ENCODE measurements at regions not wholly inside any gene's neighbourhood (a gene's known extent, or its start where the extent isn't known, plus 50 kb on each side); places are given as distances from the start of the nearest gene placed in this dataset.

DNA sequence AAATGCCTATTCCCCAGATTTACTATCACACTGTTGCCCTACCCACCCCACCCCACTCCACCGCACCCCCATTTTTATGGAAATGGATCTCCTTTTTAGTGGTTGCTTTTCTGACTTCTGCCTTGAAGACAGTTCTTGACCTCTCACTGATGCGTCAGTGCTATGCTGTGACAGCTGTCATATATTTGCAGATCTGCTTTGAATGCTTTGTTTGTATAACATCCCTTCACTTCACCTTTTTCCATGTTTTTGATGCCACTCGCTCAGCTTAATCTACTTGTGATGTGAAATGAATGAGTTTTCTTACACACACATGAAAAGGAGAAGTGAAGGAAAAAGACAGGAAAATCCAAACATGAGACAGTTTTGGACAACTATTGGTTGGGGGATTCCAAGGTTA, 731.0 kb downstream of the SLITRK6 start:
- DNase-seq: no peak

DNA sequence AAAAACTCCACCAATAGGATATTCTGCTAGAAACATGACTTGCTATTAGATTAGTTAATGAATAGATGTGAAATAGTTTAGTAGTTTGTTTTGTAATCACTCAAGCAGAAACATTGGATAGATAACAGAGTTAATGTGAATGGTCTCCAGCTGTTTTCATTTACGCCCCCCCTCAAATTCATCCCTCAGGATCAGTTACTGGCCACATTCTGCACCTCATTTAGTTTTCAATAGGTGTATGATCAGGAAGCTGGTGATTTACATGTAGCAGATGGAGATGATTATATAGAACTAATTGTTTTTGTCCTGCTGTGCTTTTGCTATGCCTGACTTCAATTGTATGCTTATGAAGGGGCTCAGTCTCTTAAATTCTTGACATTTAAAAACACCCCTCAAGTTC, 759.0 kb downstream of the SLITRK6 start:
- DNase-seq: no peak

DNA sequence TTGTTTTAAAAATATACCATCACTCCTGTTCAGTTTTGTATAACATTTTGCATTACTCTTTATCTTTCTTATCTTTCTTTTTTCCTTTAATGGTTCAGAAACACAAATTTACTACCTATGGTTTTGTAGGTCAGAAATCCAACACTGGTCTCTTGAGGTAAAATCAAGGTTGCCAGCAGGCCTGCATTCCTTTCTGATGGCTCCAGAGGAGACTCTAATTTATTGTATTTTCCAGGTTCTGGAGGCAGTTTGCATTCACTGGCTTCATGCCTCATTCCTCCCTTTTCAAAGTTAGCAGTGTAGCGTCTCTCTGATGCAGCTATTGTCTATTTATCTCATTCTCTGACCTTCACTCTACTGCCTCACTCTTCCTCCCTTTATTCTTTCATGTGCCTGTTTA, 767.4 kb downstream of the SLITRK6 start:
- DNase-seq: no peak

DNA sequence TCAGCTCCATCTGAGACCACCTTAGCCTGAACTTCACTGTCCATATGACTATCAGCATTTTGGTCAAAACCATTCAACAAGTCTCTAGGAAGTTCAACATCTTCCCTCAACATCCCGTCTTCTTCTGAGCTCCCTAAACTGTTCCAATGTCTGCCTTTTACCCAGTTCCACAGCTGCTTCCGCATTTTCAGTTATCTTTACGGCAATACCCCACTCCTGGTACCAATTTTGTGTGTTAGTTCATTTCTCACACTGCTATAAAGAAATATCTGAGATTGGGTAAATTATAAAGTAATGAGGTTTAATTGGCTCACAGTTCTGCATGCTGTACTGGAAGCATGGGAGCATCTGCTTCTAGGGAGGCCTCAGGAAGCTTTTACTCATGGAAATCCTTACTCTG, 771.2 kb downstream of the SLITRK6 start:
- DNase-seq: no peak

DNA sequence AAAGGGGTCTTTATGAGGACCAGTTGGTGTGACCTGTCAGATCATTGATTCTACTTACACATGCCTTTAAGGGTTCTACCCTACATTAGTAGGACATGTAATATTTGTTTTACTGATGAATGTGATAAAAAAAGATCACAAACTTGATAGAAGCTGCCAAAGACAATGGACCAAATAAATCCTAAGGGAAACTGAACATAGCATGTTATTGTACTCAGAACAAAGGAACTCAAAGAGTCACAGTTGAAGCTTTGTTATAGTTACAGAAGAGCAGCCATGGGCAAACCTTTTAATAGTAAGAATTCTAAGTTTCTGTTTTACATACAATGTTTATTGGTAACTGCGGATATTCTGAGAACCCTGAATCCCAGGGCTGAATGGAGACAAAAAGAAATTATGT, 780.1 kb downstream of the SLITRK6 start:
- no peak for DNase-seq

DNA sequence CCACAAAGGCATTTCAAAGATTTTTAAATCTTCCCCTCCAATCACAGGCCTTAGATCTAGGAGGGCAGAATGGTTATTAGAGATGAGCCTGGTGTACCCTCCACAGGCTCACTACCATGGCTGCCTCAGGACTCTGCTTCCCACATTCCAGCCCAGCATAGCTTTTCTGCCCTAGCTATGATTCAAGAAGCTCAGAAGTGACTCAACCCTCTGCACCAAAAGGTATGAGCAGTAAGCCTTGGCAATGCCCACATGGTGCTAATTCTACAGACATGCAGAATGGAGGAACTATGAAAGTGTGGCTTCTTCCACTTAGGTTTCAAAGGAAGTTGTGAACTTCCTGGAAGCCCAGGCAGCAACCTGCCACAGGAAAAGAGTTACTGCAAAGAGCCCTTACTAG, 786.2 kb downstream of the SLITRK6 start:
- no peak for DNase-seq

DNA sequence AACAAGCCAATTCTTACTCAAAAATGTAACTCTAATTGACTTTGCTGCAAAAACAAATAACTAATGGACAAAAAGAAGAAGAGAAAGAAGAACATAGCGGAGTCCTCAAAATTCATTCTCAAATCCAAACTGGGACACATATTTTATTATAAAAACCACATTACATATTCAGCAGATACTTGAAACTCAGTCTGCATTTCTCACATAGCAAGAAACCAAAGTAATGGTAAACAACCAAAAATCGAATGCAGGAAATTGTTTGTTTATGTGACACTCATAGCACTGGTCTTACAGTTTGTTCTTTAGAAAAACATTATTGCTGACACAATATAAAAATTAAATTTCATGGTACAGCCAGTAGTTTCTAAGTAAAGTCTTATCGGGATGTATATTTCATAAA, 789.8 kb downstream of the SLITRK6 start:
- no peak for DNase-seq

DNA sequence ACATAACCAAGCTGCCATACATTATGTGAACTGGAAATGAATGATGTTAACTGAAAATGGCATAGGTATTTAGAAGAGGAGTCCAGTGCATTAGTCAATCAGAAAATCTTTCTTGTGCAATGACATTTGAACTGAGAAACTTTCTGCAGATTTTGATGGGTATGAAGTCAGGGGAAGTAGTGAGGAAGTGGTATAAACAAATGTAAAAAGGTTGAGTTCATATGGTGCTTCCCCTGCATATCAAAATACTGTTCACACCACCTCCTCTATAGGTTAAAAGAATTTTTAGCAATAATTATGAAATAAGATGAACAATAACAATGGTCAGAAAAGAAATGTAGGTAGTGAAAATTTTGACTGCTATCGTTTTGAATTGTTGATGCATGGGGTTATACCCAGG, 800.0 kb downstream of the SLITRK6 start:
- no peak for DNase-seq

DNA sequence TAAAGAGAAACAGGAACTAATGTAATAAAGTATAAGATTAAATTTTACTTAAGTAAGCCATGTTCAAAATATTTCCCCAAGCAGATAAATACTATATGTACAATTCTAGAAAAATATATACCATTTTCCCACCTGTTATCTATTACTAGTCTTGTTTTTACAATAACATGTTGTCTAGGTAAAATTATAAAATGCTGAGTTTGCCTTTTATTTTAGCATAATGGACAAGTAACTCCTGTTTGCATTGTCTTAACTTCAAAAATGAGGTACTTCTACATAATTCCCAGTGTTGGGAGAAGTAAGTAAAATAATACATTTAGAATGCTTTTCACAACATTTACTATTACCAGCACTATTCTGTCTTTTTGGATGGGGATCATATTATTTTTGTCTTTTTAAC, 800.5 kb downstream of the SLITRK6 start:
- no peak for DNase-seq

DNA sequence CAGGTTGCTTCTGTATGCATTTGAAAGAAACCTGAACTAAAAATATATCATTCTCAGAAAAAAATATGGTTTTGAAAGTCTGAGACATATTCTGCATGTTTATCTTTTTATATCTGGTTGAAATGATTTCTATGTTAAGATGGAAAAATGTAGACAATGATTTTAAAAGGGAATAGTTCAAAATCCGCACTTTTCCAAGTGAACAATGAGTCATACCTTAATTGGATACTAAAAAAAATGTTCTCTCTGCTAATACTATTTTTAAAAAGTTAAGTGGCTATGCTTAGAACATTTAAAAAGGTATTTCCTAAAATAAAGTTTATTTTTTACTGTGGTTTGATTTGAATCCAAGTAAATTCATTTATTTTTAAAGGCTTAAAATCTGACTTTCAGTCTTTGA, 801.4 kb downstream of the SLITRK6 start:
- DNase-seq: no peak

DNA sequence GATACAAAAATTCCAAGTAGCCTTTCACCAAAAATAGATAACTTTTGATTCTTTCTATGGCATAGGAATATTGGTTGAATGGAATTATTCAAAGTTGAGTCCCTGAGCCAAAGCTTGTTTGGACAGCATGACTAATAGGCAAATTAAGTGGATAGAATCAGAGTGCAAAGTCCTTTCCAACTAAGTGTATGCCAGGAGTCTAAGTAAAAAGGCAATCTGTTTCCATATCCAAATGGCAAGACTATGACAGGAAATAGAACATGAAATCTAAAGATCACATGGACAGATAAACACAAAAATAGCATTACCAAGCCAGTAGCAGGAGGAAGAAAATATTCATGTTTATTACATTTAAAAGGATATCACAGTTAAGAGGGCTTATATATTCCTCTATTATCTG, 804.6 kb downstream of the SLITRK6 start:
- no peak for DNase-seq

DNA sequence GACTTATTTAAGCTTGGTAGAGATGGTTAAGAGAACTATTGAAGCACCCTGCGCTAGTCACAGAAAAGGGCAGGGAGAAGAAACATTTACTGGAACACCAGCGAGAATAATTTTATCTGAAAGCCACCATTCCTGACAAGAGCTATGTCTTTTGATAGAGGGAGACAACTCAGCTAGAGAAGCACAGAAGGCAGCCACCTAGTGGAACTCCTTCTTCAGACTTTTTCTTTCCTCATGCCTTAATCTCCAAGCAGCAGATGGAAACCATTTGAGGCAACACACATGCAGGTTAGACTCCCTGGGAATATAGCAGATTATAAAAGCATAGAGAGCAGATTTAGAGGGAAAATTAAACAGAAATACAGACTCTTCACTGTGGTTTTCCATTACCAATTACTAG, 813.4 kb downstream of the SLITRK6 start:
- no peak for DNase-seq

DNA sequence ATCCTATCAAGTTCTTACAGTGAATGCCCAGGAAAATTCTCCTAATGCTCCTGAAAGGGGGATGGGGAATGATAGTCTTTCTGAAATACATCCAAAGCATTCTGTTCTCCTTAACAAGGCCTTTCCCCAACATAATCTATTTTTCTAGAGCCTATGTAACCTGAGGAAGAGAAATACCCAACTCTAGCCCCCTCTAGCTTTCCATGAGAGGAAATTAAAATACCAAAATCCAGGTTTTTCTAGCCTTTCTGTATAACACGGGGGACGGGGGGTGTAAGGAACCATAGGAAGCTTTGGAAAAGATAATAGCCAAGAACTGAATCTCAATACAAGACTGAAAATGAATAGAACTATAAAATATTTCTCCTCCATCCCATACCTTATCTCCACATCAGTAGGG, 815.9 kb downstream of the SLITRK6 start:
- no peak for DNase-seq

DNA sequence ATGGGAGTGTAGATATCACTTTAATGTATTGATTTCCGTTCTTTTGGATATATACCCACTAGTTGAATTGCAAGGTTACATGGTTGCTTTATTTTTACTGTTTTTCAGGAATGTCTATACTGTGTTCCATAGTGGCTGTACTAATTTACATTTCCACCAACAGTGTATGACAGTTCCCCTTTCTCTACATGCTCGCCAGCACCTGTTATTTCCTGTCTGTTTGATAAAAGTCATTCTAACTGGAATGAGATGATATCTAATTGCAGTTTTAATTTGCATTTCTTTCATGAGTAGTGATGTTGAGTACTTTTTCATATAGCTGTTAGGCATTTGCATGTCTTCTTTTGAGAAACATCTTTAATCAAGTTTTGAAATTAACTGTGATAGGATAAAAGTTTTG, 818.6 kb downstream of the SLITRK6 start:
- no peak for DNase-seq

DNA sequence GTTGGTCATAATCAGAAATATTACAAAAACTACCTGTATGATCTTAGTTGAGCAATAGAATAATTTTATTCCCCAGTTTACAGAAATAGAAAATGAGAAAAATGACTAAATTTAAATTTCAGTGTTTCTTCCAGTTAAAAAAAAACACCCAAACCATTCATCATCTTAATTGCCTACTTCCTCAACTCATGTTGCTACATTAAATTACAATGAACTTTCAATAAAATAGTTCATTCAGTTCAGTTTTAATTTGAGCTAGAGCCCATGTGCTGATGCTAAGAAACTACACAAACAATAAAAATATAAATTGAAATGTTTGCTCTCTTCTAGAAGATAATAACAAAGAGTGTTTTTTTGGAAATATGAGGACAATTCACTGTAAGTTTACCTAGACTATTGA, 820.4 kb downstream of the SLITRK6 start:
- no peak for DNase-seq

DNA sequence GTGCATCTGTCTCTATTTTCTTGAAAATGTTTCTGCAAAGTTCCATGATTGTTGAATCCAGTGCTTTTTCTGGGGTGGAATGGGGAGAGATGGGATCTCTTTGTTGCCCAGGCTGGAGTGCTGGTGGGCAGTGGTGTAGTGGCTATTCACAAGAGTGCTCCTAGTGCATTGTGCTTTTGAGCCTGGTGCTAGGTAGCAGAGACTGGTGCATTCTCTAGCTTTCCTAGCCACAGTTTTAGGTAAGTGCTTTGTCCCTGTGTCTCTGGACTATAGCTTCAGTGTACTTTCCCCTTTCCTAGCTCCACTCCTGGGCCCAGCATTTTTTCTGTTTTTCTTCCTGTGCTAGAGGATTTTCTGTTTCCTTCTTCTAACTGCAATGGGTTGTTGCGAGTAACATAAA, 825.6 kb downstream of the SLITRK6 start:
- no peak for DNase-seq

DNA sequence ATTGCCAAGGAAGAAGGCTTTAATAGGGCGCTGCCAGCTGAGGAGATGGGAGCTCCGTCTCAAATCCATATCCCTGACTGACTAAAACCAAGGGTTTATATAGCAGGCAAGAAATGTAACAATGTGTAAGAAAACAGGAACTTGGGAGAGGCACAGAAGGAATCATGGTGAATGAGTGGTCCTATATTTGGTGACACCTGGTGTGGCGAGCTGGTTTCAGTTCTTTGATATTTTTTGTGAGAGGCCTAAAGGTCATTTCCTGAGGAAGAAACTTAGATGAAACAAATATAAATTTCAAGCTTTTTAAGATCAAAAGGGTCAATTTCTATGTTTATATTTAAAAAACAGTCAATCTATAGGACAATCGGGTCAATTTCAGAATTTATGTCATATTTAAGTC, 826.3 kb downstream of the SLITRK6 start:
- DNase-seq: no peak

DNA sequence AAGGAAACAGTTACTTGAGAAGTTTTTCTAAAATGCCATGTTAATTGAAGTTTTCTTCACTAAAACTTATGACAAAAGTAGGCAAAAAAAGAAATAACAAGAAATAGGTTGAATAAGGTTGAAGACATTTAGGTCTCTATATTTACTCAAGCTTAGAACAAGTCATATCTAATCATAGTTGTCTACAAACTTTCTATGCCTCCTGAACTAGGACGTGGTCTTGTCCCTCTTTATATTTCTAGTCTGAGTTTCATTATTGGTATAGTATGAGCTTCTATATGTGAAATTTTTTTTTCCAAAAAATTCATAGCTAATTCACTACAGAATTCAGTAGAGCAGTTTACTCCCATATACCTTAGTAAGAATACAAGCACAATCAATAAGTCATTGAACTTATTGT, 836.4 kb downstream of the SLITRK6 start:
- DNase-seq: no peak

DNA sequence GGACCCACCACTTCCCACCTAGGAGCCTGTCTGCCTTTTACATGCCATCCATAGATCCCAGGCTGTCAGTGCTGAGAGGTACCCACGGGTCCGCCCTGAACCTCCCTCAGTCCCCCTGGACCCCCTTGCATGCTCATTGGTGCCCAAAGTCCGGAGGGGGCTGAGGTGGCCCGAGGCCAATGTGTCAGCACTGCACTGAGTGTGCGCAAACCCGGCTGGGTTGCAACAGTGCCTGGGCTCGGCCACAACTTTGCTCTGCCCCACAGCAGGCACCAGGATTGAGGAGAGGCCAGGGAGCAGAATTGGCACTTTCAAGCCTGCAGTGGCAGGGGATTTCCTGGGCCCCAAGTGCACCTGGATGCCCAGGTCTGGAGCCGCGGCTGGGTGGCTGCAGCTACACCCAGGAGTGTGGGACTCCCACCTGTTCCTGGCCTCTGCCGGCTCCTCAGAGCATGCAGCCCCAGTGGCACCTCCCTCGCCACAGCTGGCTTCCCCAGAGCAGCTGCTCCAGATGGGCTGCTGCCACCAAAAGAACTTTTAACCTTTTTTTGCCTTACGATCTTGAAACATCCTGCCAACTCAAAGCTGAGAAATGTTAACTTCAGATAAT, 837.0 kb downstream of the SLITRK6 start:
- no peak for DNase-seq

DNA sequence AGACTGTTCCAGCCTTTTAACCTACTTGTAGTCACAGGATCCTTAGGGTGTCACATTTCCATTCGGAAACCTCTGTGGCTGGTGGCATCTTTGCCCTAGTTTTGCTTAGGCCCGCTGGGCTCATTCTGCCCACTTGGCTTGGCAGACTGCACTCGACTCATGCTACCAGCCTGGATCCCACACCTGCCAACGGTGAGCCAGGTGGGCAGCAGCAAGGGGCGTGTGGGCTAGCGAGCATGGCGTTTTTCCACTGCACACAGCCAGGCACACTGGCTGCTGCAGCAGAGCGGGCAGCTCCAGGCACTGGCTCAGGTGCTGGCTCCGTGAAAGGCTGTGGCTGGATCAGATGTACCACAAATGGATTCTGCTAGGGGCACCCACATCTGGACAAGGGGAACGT, 838.2 kb downstream of the SLITRK6 start:
- no peak for DNase-seq

DNA sequence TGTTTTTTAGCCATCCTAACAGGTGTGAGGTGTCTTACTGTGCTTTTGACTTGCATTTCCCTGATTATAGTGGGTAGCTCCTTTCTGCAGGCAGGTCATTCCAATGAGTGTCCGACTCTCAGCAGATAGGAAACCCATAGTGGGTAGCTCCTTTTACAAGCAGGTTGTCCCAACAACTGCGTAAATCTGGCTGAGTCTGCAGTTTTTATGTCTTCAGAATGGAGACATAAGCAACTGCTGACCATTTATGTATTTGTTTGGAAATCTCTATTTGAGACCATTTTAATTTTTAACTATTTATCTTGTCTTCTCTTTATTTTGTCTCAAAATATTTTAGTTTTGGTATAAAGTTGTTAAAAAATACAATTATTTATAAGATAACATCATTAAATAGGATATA, 839.4 kb downstream of the SLITRK6 start:
- no peak for DNase-seq

DNA sequence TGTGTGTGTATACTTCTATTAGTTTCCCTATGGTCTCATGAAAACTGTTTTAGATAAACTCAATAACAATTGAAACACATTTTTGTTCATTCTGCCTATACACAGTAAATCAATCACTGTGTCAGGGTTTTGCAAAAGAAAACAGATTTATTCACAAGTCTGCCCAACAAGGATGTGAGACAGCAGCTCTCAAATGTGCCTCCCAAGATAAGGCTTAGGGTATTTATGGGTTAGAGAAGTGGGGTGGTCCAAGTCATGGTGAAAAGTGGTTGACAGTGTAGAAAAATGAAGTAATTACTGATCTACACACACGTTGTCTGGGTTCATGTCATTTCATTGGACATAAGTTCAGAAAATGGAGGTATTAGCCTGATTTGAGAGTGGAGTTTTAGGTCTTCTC, 844.6 kb downstream of the SLITRK6 start:
- DNase-seq: no peak

DNA sequence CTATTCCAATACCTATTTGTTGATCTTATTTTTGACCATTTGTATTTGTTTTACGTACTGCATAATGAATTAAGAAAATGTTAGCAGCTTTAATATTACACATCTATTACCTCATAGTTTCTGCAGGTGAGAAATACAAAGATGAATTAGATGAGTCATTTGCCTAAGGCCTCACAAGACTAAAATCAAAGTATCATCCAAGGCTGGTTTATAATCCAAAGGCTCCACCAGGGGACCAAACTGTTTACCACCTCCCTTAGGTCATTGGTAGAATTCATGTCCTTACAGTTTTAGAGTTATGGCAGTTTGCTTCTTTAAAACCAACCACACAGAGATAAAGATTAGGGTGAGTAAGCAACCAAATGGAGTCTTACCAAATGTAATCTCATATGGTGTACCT, 848.1 kb downstream of the SLITRK6 start:
- no peak for DNase-seq

DNA sequence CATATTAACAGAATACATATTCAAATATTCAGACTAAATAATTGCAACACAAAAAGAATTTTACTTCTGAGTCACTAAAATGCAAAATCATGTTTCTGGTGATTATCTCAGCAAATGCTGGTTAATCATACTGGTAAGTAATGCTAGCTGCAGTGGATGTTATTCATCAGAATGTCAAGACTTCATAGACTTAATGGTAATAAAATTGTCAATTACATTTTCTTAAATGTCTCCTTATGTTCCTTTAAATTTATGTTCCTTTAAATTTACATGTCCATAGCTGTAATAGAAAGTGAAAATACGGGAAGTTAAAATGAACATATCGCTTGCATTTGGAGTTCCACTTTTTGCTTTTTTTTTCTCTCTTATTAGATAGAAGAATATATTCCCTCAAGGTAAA, 853.0 kb downstream of the SLITRK6 start:
- no peak for DNase-seq

DNA sequence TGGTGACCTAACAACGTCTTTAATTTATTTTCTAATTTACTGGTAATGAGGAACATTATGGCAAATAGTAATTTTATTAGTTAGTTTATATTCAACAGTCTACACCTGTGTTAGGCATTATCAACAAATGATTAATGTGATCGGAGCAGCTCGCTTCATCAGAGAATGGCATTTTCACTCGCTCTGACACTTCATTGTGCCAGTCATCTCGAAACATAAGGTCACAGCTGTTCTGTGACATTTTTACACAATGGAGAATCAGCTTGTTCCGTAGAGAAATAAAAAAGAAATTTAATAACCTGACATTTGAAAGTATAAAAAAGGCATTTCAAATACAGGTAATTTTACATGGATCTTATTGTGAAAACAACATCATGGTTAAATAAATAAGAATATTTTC, 858.4 kb downstream of the SLITRK6 start:
- no peak for DNase-seq

DNA sequence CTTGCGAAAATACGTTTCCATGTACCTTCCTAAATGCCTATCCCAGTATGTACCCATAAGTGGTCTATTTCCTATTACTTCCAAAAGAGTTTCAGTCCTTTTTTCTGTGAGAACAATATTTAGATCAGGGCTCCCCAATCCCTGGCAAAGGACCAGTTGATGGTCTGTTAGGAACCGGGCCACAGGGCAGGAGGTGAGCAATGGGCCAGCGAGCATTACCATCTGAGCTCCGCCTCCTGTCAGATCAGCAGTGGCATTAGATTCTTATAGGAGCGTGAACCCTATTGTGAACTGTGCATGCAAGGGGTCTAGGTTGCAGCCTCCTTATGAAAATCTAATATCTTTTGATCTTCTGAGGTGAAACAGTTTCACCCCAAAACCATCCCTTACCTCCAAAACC, 859.1 kb downstream of the SLITRK6 start:
- DNase-seq: no peak

All from KG1 (cell line).